NCI-H82 treated with DMSO at 0.1 percent for 48 hours (cell line): ENCODE measurements at regions not wholly inside any gene's neighbourhood (a gene's known extent, or its start where the extent isn't known, plus 50 kb on each side); places are given as distances from the start of the nearest gene placed in this dataset.
A peak's percentile ranks its signal among the peaks of the same experiment; 100 is the strongest.
"Not testable (repeated sequence)": the region's sequence is repeated elsewhere in the genome, so short reads cannot be mapped to it uniquely, and the experiment has no call there.

Experiments
- DNase-seq: peaks from one replicate; lab custom pipeline; 2025; ENCODE audit not compliant: unreplicated experiment; lab: John Stamatoyannopoulos, UW

GRCh38 chr2:191476901-191477300, 201.0 kb upstream of the NABP1 start:
- no peak for DNase-seq

- DNase-seq, result peak; percentile 36
These were observed 198.9 kb upstream of the NABP1 start for GRCh38 chr2:191478799-191479679.

- DNase-seq, result no peak
These were observed 198.3 kb upstream of the NABP1 start for GRCh38 chr2:191479680-191480023.

GRCh38 chr2:191481305-191482070, 196.4 kb upstream of the NABP1 start:
- DNase-seq, result no peak

GRCh38 chr2:191483117-191483516, 194.8 kb upstream of the NABP1 start:
- DNase-seq, result no peak

- DNase-seq, result no peak
These were observed 191.2 kb upstream of the NABP1 start for GRCh38 chr2:191486584-191487320.

- no peak for DNase-seq
These were observed 189.8 kb upstream of the NABP1 start for GRCh38 chr2:191488135-191488534.

- no peak for DNase-seq
These were observed 188.8 kb upstream of the NABP1 start for GRCh38 chr2:191489177-191489576.

GRCh38 chr2:191496838-191497237, 181.1 kb upstream of the NABP1 start:
- no peak for DNase-seq

- DNase-seq, result no peak
These were observed 180.1 kb upstream of the NABP1 start for GRCh38 chr2:191497822-191498221.

GRCh38 chr2:191499050-191499449, 178.9 kb upstream of the NABP1 start:
- no peak for DNase-seq

GRCh38 chr2:191499874-191500565, 177.9 kb upstream of the NABP1 start:
- no peak for DNase-seq

GRCh38 chr2:191500566-191500883, 177.4 kb upstream of the NABP1 start:
- no peak for DNase-seq

GRCh38 chr2:191500884-191501560, 176.9 kb upstream of the NABP1 start:
- no peak for DNase-seq

- DNase-seq, result no peak
These were observed 176.3 kb upstream of the NABP1 start for GRCh38 chr2:191501561-191502168.

GRCh38 chr2:191506515-191506914, 171.4 kb upstream of the NABP1 start:
- DNase-seq, result no peak

GRCh38 chr2:191507252-191507853, 170.6 kb upstream of the NABP1 start:
- not testable (repeated sequence) for DNase-seq

- no peak for DNase-seq
These were observed 169.2 kb upstream of the NABP1 start for GRCh38 chr2:191508738-191509137.

GRCh38 chr2:191512216-191512835, 165.6 kb upstream of the NABP1 start:
- no peak for DNase-seq
